ENCODE measurements at regions not wholly inside any gene's neighbourhood (a gene's known extent, or its start where the extent isn't known, plus 50 kb on each side); places are given as distances from the start of the nearest gene placed in this dataset.

DNA sequence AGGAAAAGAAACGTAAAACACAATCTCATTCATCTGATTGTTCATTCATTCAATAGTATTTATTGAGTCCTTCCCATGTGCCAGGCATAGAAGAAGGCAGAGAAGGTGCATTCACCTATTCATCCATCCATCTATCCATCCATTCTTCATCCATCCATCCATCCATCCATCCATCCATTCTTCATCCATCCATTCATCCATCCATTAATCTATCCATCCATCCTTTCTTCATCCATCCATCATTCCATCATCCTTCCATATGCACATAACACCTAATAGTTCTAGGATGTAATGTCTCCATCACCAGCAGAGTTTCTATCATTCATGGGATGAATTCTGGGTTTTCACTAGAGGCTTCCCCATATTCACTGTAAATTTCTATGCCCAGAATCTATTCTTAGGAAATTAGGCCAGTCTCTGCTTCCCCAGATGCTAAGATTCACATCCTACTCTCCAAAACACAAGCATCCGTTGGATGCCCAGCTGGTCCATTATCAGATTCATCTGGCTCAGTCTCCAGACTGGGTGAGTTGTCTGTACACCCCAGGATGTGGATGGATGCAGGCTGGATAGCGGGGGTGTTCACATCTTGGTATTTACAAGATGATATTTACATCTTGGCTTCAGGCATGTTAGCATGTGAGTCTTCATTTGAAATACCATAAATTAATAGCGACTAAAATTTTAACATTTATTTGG, 517.7 kb upstream of the SULF2 start:
- Mint-ChIP-seq H3K27me3 (no peaks in the 10 kb centered on the region), H3K36me3 (ENCODE audit: insufficient read depth) (no peaks in the 10 kb centered on the region), H3K27ac (no peak overlapping the region), H3K9me3 (ENCODE audit: low read depth) (no peaks in the 10 kb centered on the region), H3K4me3 (ENCODE audit: low read depth) (no peak overlapping the region), H3K4me1 (ENCODE audit: low read depth) (peaks cover 3% of the 10 kb centered on the region)
- TF ChIP-seq, protein P1, sequence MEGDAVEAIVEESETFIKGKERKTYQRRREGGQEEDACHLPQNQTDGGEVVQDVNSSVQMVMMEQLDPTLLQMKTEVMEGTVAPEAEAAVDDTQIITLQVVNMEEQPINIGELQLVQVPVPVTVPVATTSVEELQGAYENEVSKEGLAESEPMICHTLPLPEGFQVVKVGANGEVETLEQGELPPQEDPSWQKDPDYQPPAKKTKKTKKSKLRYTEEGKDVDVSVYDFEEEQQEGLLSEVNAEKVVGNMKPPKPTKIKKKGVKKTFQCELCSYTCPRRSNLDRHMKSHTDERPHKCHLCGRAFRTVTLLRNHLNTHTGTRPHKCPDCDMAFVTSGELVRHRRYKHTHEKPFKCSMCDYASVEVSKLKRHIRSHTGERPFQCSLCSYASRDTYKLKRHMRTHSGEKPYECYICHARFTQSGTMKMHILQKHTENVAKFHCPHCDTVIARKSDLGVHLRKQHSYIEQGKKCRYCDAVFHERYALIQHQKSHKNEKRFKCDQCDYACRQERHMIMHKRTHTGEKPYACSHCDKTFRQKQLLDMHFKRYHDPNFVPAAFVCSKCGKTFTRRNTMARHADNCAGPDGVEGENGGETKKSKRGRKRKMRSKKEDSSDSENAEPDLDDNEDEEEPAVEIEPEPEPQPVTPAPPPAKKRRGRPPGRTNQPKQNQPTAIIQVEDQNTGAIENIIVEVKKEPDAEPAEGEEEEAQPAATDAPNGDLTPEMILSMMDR (IDR thresholded peaks at IDR 0.05; ENCODE audit: unreplicated experiment) = no peak
- DNase-seq (ENCODE audit: low spot score, unreplicated experiment) = no peak

DNA sequence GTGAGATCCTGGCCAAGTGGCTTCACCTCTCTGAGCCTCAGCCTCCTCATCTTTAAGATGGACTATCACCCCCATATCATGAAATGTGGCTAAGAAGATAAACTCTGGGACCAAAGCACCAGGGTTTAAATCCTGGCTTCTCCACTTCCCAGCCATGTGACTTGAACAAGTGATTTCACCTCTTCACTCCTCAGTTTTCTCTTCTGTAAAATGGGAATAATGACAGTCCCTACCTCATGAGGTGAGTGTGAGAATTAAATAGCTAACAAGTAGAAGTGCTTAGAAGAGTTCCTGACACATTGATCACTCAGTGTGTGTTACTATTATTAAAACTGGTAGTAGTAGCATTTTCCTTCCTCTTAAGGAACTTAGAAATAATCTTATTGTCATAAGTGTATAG, 516.9 kb upstream of the SULF2 start:
- no peaks in the 10 kb centered on the region for H3K36me3 Mint-ChIP-seq (ENCODE audit: insufficient read depth)
- TF ChIP-seq, protein P1 (IDR thresholded peaks at IDR 0.05; ENCODE audit: unreplicated experiment) = no peak
- H3K4me1 Mint-ChIP-seq (ENCODE audit: low read depth) = peaks cover 3% of the 10 kb centered on the region
- H3K27ac Mint-ChIP-seq = no peak overlapping the region
- H3K4me3 Mint-ChIP-seq (ENCODE audit: low read depth) = no peak overlapping the region
- H3K9me3 Mint-ChIP-seq (ENCODE audit: low read depth) = no peaks in the 10 kb centered on the region
- no peak for DNase-seq (ENCODE audit: low spot score, unreplicated experiment)
- no peaks in the 10 kb centered on the region for H3K27me3 Mint-ChIP-seq

DNA sequence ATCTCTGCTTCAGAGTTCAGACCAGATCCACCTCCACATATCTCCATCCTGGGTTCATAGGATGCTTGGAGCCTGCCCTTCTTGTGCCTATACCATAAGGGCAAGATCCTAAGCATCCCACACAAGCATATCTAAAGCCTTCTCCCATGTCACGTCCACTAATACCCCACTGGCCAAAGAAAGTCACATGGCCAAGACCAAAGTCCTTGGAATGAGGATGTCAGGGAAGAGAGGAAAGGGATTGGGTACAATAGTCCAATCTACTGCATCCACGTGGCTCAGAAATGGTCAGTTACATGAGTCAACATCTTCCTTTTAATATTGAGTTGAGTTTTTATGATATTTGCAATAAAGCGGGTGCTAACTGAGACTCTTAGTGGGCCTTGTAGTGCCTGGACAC, 515.9 kb upstream of the SULF2 start:
- Mint-ChIP-seq H3K4me3 (ENCODE audit: low read depth) (no peak overlapping the region), H3K27me3 (peaks cover 3% of the 10 kb centered on the region), H3K27ac (no peak overlapping the region), H3K36me3 (ENCODE audit: insufficient read depth) (no peaks in the 10 kb centered on the region), H3K9me3 (ENCODE audit: low read depth) (no peaks in the 10 kb centered on the region), H3K4me1 (ENCODE audit: low read depth) (peaks cover 7% of the 10 kb centered on the region)
- TF ChIP-seq, protein P1 (IDR thresholded peaks at IDR 0.05; ENCODE audit: unreplicated experiment) = no peak
- DNase-seq (ENCODE audit: low spot score, unreplicated experiment) = no peak

DNA sequence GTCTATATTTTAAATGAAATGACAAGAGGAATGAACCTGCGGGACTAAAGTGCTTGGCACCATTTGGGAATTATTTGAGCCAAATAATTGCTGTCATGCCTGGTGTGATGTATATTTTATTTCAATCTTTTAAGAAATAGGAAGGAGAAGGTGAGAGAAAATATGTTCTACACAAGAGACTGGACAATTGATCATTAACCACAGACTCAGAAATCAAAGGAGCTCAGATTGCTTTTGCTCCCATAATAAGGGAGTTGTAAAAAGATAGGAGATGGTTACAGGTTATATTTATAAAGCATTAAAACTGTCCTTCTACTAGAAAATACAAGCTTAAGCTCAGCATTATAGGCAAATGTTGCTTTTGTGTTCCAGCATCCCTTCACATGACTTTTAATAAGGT, 515.2 kb upstream of the SULF2 start:
- Mint-ChIP-seq H3K9me3 (ENCODE audit: low read depth) (no peaks in the 10 kb centered on the region), H3K27me3 (peaks cover 3% of the 10 kb centered on the region), H3K4me3 (ENCODE audit: low read depth) (no peak overlapping the region), H3K27ac (no peak overlapping the region), H3K36me3 (ENCODE audit: insufficient read depth) (no peaks in the 10 kb centered on the region), H3K4me1 (ENCODE audit: low read depth) (peaks cover 11% of the 10 kb centered on the region)
- DNase-seq (ENCODE audit: low spot score, unreplicated experiment) = no peak
- TF ChIP-seq, protein P1 (IDR thresholded peaks at IDR 0.05; ENCODE audit: unreplicated experiment) = no peak

DNA sequence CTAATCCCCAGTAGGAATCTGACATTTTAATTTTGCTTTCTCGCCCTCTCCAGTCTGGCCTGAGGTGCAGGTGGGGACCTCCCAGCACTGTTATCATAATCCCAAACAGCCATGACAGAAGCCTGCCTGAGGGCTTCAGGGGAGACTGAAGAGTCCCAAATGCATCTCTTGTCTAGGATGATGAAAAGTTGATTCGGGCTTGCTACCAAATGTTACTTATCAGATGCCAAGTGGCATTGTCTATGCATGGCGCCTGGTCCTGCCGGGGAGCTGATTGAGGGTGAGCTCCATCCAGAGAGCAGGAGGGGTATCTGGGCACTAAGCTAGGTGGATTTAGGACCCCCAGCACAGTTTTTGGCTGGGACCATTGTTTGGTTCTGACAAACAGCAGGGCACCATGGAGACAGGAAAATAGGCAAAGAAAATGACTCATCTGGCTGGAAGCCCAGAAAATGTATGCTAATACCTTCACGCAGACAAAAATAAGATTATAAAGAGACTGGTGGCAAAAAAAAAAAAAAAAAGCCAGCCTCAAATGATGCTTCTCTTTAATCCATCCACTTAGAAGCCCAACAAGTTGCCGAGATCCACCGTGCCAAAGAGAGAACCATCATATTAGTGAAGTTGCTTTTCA, 513.7 kb upstream of the SULF2 start:
- Mint-ChIP-seq H3K36me3 (ENCODE audit: insufficient read depth) (no peaks in the 10 kb centered on the region), H3K4me1 (ENCODE audit: low read depth) (peaks cover 20% of the 10 kb centered on the region), H3K27ac (no peak overlapping the region), H3K27me3 (peaks cover 3% of the 10 kb centered on the region), H3K4me3 (ENCODE audit: low read depth) (no peak overlapping the region), H3K9me3 (ENCODE audit: low read depth) (no peaks in the 10 kb centered on the region)
- no peak for DNase-seq (ENCODE audit: low spot score, unreplicated experiment)
- TF ChIP-seq, protein P1 (IDR thresholded peaks at IDR 0.05; ENCODE audit: unreplicated experiment) = no peak

Data from progenitor cell of endocrine pancreas (in vitro differentiated cells).